HG03460 (cell line): ENCODE measurements at regions not wholly inside any gene's neighbourhood (a gene's known extent, or its start where the extent isn't known, plus 50 kb on each side); places are given as distances from the start of the nearest gene placed in this dataset.
"Not testable (repeated sequence)": the region's sequence is repeated elsewhere in the genome, so short reads cannot be mapped to it uniquely, and the experiment has no call there.

ENCODE experiments used
- ATAC-seq: cut with Tn5 transposase; IDR thresholded peaks from one replicate; pipeline ENCODE4 v1.9.1; 2021; ENCODE audit not compliant: unreplicated experiment

GRCh38 chr12:127162307-127162706 lies 1104.7 kb upstream of the TMEM132C start:
- ATAC-seq: no peak

GRCh38 chr12:127162902-127163301 lies 1104.1 kb upstream of the TMEM132C start:
- peak; percentile 86 for ATAC-seq

DNA sequence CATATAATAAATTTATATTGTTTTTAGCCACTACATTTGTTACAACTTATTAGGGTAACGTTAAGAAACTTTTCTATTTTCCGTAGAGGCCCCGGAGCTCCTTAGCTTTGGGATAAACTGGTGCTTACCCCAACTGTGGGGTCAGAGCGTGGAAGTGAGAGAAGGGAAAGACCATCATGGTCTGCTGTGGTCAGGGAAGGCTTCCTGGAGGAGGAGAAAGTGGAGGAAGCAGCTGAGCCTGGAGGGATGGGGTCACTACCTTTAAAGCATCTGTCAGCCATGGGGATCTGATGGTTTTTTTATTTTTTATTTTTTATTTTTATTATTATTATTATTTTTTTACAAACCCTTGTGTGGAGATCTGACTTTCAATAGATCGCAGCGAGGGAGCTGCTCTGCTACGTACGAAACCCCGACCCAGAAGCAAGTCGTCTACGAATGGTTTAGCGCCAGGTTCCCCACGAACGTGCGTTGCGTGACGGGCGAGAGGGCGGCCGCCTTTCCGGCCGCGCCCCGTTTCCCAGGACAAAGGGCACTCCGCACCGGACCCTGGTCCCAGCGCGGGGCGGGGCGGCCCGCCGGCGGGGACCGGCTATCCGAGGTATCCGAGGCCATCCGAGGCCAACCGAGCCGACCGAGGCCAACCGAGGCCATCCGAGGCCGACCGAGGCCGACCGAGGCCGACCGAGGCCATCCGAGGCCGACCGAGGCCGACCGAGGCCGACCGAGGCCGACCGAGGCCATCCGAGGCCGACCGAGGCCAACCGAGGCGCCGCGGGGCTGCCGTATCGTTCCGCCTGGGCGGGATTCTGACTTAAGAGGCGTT lies 1101.2 kb upstream of the TMEM132C start:
- peak; percentile 58 for ATAC-seq

DNA sequence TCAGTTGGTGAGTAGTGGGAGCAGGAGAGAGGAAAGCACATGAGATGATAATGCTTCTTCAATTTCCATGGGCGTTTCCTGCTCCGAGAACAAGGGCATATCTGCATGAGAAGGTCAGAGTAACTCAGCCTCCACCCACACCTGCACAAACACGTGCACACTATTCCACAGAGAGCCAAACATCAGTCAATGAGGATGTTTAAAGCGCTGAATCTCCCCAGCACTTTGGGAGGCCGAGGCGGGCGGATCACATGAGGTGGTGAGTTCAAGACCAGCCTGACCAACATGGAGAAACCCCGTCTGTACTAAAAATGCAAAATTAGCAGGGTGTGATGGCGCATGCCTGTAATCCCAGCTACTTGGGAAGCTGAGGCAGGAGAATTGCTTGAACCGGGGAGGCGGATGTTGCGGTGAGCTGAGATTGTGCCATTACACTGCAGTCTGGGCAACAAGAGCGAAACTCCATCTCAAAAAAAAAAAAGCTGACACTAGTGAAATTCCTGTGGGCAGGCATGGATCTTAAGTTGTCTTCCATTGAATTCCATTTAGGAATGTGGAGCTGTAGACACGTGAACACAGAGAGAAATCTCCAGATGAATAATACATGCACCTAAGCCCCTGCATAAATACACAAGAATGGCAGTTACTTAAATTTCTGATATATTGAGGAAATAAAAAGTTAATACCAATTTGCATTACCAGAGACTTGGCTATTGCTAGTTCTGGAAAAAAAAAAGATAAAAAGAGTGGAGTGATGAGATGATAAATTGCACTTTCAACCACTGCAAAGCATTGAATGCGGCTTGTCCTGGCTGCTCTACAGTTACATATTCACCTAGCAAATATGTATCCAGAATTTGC lies 1097.4 kb upstream of the TMEM132C start:
- ATAC-seq: no peak

DNA sequence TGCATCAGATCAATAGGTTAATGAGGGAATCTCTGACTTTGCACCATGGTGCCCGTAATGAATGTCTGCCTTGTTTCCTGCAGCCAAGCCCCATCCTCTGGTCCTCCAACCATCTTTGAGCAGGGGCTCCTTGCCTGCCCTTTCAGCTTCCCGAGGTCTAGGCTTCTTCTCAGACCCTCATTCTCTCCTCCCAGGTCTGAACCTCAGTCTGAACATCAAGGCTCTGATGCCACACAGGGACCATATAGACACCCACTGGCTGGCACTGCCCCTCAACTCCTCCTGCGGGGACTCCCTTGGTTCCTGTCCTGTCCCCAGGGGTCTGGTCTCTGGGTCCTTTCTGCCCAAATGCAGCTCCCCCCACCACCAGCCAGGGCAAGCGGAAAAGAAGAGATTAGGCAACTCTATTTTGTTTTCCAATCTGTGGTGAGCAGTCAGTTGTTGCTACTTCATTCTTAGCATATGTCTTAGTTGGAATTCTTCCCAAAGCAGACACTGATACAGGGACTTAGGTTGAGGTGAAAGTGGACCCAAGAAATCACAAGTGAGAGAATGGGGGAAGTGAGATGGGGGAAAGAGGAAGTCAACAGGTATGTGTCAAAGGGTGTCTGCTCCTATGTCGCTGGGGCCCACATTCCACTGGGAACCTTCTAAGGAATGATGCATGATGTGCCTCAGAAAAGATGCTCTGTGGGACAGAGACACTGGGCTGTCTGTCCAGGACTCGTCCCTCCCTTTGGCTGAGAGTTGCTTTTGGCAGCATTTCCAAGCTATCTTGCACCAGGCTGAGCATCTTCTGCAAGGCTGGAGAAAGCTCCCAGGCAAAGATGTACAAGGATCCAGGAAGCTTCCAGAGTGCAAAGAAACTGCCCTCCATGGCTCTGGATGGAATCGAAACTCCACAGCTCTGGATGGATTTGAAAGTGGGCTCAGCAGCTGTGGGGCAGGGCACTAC lies 1096.5 kb upstream of the TMEM132C start:
- no peak for ATAC-seq

- no peak for ATAC-seq
Measured at GRCh38 chr12:127172861-127173260, 1094.1 kb upstream of the TMEM132C start.

DNA sequence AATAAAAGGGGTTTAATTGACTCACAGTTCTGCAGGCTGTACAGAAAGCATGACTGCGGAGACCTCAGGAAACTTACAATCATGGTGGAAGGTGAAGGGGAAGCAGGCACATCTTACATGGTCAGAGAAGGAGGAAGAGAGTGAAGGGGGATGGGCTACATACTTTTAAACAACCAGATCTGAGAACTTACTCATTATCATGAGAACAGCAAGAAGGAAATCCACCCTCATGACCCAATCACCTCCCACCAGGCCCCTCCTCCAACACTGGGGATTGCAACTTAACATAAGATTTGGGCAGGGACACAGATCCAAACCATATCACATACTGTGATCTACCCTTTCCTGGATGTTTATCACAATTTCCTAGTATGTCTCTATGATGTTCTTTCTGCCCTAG lies 1093.0 kb upstream of the TMEM132C start:
- not testable (repeated sequence) for ATAC-seq

GRCh38 chr12:127174881-127175280 lies 1092.1 kb upstream of the TMEM132C start:
- no peak for ATAC-seq

DNA sequence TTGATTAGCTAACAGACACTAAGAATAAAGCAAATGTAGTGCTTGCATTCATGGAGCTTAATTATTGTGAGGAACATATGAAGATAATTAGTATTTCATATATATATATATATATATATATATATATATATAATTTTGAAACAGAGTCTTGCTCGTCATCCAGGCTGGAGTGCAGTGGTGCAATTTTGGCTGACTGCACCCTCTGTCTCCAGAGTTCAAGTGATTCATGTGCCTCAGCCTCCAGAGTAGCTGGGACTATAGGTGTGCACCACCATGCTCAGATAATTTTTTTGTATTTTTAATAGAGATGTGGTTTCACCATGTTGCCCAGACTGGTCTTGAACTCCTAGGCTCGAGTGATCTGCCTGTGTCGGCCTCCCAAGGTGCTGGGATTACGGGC lies 1091.6 kb upstream of the TMEM132C start:
- ATAC-seq: no peak

DNA sequence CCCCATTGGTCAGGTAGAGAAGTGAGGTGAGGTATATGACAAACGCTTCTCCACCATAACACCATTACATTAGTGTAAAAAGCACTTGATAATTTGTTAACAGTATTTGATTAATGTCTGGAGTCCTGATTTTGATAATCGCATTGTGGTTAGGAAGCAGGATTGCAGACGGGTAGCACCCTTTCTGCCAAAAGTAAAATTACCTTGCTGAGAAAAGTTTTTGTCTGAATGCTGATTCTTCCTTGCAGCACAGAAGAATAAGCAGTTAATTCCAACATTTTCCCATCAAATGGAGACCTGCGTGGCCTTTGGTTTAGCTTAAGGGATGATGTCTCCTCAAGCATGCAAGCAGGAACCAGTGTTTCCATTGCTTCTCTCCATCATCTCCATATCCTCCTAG lies 1090.2 kb upstream of the TMEM132C start:
- no peak for ATAC-seq

DNA sequence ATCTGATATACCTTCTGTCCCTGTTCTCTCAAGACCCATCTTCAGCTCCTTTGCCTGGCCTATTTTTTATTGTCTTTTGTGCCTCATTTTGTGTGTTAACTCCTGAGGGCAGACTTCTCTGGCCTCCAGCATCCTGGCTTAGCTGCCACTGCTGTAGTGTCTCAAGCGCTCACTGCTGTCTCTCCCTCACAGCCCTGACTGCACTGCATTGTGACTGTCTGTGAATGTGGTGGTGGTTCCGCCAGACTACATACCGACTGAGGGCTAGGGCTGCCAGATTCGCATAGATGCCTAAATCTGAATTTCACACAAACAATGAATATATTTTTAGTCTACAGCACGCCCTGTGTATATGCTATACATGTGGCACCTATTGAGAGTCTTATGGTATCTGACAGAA lies 1088.9 kb upstream of the TMEM132C start:
- no peak for ATAC-seq

DNA sequence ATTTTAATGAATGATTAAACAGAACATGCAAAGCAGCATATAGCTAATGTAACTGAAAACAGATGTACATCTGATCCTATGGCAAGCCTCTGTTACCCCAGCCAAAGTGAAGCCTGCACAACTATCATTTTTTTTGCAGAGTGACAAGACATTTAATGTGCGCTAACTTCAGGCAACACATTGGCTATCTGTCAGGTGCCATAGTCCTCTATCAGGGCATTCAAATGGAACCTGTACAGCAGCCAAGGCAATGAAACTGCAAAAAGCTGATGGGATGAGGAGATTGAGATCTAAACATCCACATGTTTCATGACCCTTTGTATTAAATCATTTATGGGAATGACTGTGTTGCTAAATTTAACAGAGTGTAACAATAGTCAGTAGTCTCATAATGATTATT lies 1088.5 kb upstream of the TMEM132C start:
- no peak for ATAC-seq

DNA sequence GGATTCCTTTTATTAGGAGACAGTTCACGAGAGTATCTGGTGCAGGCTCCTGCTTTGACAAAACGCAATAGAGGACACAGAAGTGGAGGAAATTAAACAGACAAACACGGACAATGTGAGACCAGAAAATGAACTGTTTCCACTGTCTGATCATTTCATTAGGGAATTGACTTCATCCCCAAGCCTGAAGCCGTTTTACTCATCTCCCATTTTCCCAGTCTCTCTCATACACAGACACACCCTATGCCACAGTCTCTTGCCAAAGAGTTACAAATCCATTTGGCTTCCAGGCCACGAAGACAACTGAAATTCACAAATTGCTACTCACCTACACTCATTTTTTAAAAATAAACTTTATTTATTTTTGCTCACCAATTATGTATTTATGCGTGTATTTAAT lies 1087.8 kb upstream of the TMEM132C start:
- no peak for ATAC-seq

GRCh38 chr12:127182018-127182417 lies 1085.0 kb upstream of the TMEM132C start:
- no peak for ATAC-seq

DNA sequence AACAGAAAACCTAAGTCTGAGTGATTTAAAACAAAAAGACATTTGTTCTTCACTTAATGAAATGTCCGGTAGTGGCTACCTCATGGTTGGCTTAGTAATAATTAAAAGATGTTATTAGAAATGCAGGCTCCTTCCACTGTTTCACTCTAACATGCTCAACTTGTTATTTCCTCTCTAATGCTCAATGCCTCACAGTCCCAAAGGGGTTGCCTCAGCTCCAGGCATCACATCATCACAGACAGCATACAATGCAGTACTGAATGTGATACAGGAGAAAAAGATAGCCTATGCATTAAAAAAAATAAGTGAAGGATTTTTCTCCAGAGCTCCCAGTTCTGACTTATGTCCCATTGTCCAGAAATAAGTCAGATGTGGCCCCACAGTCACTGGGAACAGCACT lies 1077.0 kb upstream of the TMEM132C start:
- no peak for ATAC-seq

GRCh38 chr12:127191129-127191528 lies 1075.8 kb upstream of the TMEM132C start:
- ATAC-seq: no peak

GRCh38 chr12:127192391-127192790 lies 1074.6 kb upstream of the TMEM132C start:
- no peak for ATAC-seq

- no peak for ATAC-seq
Measured at GRCh38 chr12:127193341-127193740, 1073.6 kb upstream of the TMEM132C start.

- no peak for ATAC-seq
Measured at GRCh38 chr12:127194176-127194575, 1072.8 kb upstream of the TMEM132C start.

DNA sequence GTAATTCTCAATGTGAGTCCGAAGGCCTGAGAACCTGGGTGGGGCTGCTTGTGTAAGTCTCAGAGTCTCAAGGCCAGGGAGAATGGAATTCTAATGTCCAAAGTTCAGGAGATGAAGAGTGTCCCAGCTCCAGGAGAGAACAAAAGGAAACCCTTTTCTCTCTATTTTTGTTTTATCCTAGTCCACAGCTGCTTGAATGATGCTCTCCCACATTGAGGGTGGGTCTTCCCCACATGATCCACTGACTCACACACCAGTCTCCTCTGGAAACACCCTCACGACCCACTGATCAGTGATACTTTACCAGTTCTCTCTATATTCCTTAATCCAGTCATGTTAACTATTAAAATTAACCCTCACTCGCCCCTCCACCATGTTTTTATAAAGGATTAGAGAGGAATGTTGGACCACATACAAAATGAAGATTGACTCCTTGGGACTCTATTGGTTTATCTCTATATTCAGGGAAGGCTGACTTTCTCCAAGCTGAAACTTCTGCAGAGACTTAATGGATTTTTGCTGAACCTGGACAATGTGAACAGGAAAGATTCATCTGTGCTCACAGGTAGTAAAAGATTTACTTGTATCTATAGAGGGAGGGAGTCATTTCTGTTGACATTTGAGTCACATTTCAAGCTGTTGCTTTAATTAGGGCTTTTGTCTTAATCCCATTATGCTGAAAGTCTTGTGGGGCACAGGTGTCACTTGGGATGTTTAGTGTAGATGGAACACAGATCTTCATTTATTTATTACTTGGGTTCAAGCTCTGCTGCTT lies 1061.0 kb upstream of the TMEM132C start:
- ATAC-seq: no peak
